ENCODE measurements at regions not wholly inside any gene's neighbourhood (a gene's known extent, or its start where the extent isn't known, plus 50 kb on each side); places are given as distances from the start of the nearest gene placed in this dataset.

DNA sequence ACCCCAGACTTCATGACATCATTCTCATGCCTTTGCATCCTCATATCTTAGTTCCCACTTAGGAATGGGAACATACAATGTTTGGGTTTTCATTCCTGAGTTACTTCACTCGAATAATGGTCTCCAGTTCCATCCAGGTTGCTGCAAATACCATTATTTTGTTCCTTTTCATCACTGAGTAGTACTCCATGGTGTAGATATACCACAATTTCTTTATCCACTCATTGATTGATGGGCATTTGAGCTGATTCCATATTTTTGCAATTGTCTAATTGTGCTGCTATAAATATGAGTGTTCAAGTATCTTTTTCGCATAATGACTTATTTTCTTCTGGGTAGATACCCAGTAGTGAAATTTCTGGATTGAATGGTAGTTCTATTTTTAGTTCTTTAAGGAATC, 1026.8 kb downstream of the STPG2 start:
- Histone ChIP-seq H3K4me3 (ENCODE audit: low read length) (no peak overlapping the region), H3K9ac (ENCODE audit: extremely low read depth, low read length, poor library complexity, severe bottlenecking) (no peak overlapping the region), H3K27me3 (ENCODE audit: control insufficient read depth, insufficient read depth, low read length, poor library complexity, severe bottlenecking) (no peaks in the 10 kb centered on the region), H3K4me1 (ENCODE audit: control insufficient read depth, insufficient read depth, low read length) (no peaks in the 10 kb centered on the region), H3K27ac (ENCODE audit: low read depth, low read length) (no peak overlapping the region), H3K36me3 (ENCODE audit: control insufficient read depth, insufficient read depth, low read length) (no peaks in the 10 kb centered on the region), H3K9me3 (ENCODE audit: control insufficient read depth, low read length) (peaks cover 16% of the 10 kb centered on the region)
- Mint-ChIP-seq H3K4me1 (peaks cover 4% of the 10 kb centered on the region), H3K4me3 (no peak overlapping the region), H3K9me3 (peaks cover 11% of the 10 kb centered on the region), H3K27me3 (ENCODE audit: insufficient read depth) (no peaks in the 10 kb centered on the region), H3K27ac (no peak overlapping the region), H3K36me3 (ENCODE audit: low read depth) (peaks cover 3% of the 10 kb centered on the region)
- WGBS, 2 experiments (ENCODE audit: insufficient coverage in 1 of 2, insufficient read length in 1 of 2), result 63 to 86% methylated on average over 1 to 2 of the region's 2 CpGs
- TF ChIP-seq, protein P1, sequence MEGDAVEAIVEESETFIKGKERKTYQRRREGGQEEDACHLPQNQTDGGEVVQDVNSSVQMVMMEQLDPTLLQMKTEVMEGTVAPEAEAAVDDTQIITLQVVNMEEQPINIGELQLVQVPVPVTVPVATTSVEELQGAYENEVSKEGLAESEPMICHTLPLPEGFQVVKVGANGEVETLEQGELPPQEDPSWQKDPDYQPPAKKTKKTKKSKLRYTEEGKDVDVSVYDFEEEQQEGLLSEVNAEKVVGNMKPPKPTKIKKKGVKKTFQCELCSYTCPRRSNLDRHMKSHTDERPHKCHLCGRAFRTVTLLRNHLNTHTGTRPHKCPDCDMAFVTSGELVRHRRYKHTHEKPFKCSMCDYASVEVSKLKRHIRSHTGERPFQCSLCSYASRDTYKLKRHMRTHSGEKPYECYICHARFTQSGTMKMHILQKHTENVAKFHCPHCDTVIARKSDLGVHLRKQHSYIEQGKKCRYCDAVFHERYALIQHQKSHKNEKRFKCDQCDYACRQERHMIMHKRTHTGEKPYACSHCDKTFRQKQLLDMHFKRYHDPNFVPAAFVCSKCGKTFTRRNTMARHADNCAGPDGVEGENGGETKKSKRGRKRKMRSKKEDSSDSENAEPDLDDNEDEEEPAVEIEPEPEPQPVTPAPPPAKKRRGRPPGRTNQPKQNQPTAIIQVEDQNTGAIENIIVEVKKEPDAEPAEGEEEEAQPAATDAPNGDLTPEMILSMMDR (conservative IDR thresholded peaks at IDR 0.05), result no peak
- DNase-seq, result no peak

DNA sequence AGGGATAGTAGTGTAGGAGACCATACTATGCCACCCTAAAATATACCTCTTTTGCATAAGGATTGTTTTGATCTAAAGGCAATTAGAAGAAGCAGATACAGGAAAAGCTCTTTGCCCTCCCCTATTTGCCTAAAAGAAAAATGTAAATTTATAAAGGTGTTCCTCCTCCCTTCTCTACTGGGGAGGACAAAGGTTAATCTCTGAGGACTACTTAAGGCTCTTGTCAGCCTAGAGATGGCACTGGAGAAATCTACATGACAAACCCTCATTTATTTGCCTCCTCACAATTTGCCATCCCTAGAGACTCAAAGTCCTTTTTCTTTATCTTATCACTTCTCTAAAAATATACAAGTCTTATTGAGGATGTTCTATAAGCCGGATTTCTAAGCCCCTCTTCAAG, 1021.8 kb downstream of the STPG2 start:
- Histone ChIP-seq H3K36me3 (ENCODE audit: control insufficient read depth, insufficient read depth, low read length) (no peaks in the 10 kb centered on the region), H3K9me3 (ENCODE audit: control insufficient read depth, low read length) (peaks cover 26% of the 10 kb centered on the region), H3K27me3 (ENCODE audit: control insufficient read depth, insufficient read depth, low read length, poor library complexity, severe bottlenecking) (no peaks in the 10 kb centered on the region), H3K4me3 (ENCODE audit: low read length) (no peak overlapping the region), H3K4me1 (ENCODE audit: control insufficient read depth, insufficient read depth, low read length) (no peaks in the 10 kb centered on the region), H3K9ac (ENCODE audit: extremely low read depth, low read length, poor library complexity, severe bottlenecking) (no peak overlapping the region), H3K27ac (ENCODE audit: low read depth, low read length) (no peak overlapping the region)
- H3K9me3 Mint-ChIP-seq, result peaks cover 15% of the 10 kb centered on the region
- no peak overlapping the region for H3K27ac Mint-ChIP-seq
- no peaks in the 10 kb centered on the region for H3K27me3 Mint-ChIP-seq (ENCODE audit: insufficient read depth)
- no peak overlapping the region for H3K4me3 Mint-ChIP-seq
- WGBS, 2 experiments (ENCODE audit: insufficient coverage in 1 of 2, insufficient read length in 1 of 2), result 67% methylated on average over 1 of the region's 1 CpG; no CpG with 5 or more reads in 1 of the 2 experiments
- peaks cover 3% of the 10 kb centered on the region for H3K36me3 Mint-ChIP-seq (ENCODE audit: low read depth)
- TF ChIP-seq, protein P1 (conservative IDR thresholded peaks at IDR 0.05), result no peak
- peaks cover 12% of the 10 kb centered on the region for H3K4me1 Mint-ChIP-seq
- DNase-seq, result no peak

DNA sequence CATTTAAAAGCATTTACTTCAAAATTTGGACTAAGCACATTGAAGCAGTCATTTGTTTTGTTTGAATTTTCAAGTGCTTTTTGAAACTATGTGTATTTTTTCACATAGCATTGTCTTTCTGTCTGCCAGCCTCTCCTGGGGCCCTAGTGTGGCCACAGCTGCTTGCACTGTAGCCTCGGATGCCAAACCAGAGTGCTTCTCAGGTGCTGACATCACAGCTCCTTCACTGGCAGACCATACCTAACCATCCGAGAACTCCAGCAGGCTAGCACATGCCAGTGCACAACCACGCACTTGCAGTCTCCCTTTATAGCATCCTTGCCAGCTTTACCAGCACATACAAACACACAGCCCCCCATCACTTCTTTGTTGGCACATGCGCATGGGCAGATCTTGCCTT, 1019.7 kb downstream of the STPG2 start:
- no peak overlapping the region for H3K9ac ChIP-seq (ENCODE audit: extremely low read depth, low read length, poor library complexity, severe bottlenecking)
- TF ChIP-seq, protein P1 (conservative IDR thresholded peaks at IDR 0.05), result no peak
- no peaks in the 10 kb centered on the region for H3K36me3 ChIP-seq (ENCODE audit: control insufficient read depth, insufficient read depth, low read length)
- peaks cover 12% of the 10 kb centered on the region for H3K4me1 Mint-ChIP-seq
- 90 to 93% methylated on average over 2 to 4 of the region's 4 CpGs for WGBS, 2 experiments (ENCODE audit: insufficient coverage in 1 of 2, insufficient read length in 1 of 2)
- no peak overlapping the region for H3K27ac ChIP-seq (ENCODE audit: low read depth, low read length)
- no peaks in the 10 kb centered on the region for H3K4me1 ChIP-seq (ENCODE audit: control insufficient read depth, insufficient read depth, low read length)
- peaks cover 17% of the 10 kb centered on the region for H3K9me3 ChIP-seq (ENCODE audit: control insufficient read depth, low read length)
- H3K4me3 ChIP-seq (ENCODE audit: low read length), result no peak overlapping the region
- no peak overlapping the region for H3K4me3 Mint-ChIP-seq
- H3K27me3 Mint-ChIP-seq (ENCODE audit: insufficient read depth), result no peaks in the 10 kb centered on the region
- no peak overlapping the region for H3K27ac Mint-ChIP-seq
- H3K27me3 ChIP-seq (ENCODE audit: control insufficient read depth, insufficient read depth, low read length, poor library complexity, severe bottlenecking), result no peaks in the 10 kb centered on the region
- H3K9me3 Mint-ChIP-seq, result peaks cover 7% of the 10 kb centered on the region
- no peak for DNase-seq
- no peaks in the 10 kb centered on the region for H3K36me3 Mint-ChIP-seq (ENCODE audit: low read depth)
